HG02870 (cell line): ENCODE measurements at regions not wholly inside any gene's neighbourhood (a gene's known extent, or its start where the extent isn't known, plus 50 kb on each side); places are given as distances from the start of the nearest gene placed in this dataset.

Source experiments
- ATAC-seq: cut with Tn5 transposase; IDR thresholded peaks from one replicate; pipeline ENCODE4 v1.9.1; 2021; ENCODE audit warnings: mild to moderate bottlenecking, moderate library complexity; ENCODE audit not compliant: unreplicated experiment

DNA sequence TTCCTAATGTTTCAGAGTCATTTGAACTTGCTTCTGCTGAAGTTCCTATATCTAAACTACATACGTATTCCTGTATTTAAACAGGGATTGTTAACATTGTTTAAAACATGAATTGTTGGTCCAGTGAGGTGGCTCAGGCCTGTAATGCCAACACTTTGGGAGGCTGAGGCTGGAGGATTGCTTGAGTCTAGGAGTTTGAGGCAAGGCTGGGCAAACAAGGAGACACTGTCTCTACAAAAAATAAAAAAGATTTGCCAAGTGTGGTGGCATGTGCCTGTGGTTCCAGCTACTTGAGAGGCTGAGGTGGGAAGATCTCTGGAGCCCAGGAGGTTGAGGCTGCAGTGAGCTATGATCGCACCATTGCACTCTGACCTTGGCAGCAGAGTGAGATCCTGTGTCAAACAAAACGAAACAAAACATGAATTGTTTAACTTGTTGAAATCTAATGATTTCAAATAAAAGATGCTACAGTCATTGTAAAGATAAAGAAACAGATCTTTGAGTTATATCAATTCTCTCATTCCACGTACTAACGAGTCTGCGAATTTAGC, 809.4 kb downstream of the TYW1 start:
- no peak for ATAC-seq

DNA sequence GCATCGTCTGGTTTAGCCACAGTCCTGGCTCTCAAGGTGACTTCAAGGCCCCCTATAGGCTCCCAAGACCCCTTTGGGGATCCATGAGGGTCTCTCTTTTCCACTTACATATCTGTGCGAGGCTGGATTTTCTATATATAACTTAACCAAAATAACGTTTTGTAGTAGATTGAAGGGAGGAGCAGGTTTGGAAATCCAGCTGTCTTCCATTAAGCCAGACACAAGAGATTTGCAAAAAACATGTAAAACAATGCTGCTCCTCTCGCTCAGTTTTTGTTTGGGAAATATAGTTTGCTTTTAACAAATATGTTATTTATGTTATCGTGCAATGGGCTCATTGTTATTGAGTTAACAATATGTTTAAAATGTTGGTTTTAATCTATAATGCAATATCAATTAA, 811.2 kb downstream of the TYW1 start:
- ATAC-seq, result no peak

DNA sequence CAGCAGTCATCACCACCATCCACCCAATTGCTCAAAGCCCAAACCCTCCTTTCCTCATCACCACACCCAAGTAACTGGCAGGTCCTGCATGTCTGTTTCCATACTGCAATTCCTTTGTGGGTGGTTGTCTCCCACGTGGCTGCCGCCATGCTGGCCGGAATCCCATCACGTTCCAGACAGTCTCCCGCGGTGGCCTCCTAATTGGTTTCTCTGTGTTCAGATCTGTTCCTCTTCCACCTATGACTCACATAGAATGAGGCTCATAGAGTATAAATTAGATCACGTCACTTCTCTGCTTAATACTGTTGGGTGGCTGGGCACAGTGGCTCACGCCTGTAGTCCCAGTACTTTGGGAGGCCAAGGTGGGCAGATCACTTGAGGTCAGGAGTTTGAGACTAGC, 813.0 kb downstream of the TYW1 start:
- ATAC-seq, result no peak

DNA sequence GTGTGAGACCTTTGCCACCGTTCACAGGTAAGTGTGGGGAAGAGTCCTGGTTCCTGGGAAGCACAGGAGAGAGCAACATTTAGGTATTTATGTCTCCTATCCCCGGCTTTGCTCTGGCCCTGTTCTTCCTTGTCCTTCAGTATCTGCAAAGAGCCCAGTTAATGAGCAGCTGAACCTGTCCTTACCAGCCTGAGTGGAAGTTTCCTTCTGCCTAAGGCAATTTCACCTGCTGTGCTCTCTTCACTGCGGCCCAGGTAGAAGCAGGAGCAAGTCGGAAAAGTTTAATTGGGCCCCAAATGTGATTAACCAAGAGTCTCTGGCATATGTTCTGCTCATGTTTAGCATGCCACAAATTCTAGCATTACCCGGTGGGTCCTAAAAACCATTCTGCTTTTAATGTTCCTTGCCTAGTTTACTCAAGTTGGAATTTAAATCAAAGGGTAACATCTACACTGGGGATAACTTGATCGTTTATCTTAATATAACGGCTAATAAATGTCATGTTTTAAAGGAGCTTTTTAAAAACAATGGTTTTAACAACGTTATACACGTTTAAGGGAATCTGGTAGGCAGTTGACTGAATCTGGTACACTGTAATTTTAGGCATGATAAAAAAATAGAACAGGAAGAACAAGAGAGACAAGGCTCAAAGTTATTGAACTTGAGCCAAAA, 817.1 kb downstream of the TYW1 start:
- no peak for ATAC-seq

DNA sequence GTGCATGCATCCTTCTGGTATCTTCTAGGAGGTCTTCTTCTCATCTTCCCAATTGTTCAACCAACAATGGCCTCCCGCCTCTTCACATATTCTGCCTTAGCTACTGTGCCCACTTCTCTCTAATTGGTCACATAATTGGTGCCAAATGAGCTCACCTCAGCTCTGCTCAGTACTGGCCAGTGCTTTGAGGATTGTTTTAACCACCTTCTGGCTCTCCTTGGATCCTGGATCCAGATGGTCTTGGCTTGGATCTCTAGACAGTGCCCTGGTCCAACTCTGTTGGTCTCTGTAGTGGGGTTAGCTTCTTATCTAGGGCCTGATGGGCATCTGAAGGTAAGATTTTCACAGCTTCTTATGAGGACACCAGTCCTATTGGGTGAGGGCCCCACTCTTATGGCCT, 820.8 kb downstream of the TYW1 start:
- no peak for ATAC-seq

DNA sequence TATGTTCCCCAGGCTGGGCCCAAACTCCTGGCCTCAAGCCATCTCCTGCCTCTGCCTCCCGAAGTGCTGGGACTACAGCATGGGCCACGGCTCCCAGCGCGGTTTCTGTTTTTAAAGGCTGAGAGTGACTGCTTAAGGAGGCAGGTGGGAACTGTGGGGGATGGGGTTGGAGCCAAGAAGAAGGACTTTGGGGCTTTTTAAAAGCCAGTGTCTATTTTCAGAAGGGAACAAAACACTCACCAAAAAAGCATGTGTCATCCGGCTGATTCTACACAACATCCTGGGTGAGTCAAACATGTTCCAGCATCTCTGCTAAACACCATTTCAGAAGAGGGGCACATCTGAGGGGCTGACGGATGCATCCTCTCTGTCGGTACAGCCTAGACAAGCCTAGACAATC, 824.5 kb downstream of the TYW1 start:
- no peak for ATAC-seq

DNA sequence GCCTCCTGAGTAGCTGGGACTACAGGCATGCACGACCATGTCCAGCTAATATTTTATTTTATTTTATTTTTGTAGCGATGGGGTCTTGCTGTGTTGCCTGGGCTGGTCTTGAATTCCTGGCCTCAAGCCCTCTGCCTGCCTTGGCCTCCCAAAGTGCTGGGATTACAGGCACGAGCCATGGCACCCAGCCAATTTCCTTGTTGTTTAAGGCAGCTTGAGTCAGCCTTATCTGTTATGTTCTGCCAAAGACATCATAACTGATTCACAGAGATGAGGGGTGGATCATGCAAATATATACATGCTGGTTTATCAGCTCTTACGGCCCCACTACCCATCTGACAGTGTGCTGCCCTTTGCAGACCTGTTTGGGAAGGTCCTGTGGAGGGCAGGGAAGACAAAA, 826.7 kb downstream of the TYW1 start:
- no peak for ATAC-seq

DNA sequence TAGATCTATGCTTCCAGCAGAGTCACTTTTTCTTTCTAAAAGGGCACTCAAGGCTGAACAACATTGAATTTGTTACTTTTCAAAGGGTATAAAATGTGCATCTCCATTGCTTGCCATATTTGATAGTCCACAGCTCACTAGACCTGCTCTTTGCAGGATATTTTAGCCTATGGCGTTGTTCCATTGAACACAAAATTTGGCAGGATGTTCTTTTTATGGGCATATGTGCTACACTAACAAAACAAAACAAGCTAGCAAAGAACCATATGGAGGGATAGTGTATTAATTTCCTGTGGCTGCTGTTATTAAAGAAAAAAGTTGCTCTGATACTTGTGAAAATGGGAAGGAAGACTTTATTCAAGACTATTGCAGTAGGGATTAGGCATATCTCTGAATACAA, 828.7 kb downstream of the TYW1 start:
- ATAC-seq, result no peak

DNA sequence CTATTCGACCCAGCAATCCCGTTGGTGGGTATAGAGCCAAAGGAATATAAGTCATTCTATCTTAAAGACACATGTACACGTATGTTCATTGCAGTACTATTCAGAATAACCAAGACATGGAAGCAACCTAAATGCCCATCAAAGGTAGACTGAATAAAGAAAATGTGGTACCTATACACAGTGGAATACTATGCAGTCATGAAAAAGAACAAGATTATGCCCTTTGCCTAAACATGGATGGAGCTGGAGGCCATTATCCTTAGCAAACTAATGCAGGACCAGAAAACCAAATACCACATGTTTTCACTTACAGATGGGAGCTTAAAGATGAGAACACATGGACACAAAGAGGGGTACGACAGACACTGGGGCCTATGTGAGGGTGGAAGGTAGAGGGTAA, 845.3 kb downstream of the TYW1 start:
- ATAC-seq, result no peak

DNA sequence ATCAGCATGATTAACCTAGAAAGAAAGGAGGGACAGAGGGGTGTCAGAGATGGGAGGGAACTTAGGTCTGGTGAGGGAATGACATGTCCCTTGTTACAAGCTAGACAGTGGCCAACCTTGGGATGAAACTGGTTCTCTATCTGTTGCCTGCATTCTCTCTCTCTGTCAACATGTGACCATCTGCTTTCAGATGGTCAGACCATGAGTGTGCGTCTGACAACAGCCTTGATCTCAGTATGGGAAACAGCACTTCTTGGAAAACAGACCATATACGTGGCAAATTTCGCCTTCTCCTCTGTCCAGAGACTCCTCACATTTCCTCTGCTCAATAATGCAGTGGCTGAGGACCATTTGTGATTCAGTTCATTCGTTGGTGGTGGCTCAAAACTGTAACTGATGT, 845.9 kb downstream of the TYW1 start:
- ATAC-seq, result no peak

DNA sequence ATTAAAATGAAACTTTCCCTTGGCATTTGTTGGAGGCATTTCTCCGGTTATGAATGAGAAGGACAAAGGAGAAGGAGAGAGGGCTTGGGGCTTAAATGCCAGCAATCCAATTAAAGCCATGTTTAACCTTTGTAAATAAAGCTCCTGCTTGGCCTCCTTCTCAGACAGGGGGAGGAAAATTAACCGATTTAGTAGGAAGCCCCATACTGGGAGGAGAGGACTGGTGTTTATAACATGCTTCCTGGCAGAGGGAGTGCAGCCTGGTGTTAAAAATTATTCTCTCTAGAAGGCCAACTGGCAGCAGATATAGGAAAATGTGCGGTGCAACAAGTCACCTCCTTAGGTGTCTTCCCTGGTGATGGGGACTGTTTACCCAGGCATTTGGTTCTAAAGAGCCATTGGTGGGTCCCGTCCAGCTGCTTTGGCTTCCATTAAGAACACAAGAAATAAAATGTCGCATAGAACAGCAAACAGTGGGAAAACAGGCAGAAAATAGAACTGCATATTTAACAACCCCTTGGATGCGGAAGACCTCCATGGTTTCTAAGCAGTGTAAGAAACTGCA, 846.5 kb downstream of the TYW1 start:
- ATAC-seq, result no peak

DNA sequence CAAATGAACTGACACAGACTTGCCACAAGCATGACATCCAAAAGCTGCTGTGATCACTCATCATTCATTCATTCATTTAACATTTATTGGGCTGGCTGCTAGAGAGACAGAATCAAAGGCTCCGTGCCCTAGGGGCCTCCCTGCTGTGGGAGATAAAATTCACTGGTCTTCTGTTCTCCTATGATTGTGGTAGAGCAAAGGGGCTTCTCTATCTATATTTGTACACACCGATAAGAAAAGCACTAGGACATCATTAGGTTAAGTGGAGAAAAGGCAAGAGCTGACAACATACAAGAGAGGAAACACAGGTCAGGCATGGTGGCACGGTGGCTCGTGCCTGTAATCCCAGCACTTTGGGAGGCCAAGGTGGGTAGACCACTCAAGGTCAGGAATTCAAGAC, 847.0 kb downstream of the TYW1 start:
- no peak for ATAC-seq

DNA sequence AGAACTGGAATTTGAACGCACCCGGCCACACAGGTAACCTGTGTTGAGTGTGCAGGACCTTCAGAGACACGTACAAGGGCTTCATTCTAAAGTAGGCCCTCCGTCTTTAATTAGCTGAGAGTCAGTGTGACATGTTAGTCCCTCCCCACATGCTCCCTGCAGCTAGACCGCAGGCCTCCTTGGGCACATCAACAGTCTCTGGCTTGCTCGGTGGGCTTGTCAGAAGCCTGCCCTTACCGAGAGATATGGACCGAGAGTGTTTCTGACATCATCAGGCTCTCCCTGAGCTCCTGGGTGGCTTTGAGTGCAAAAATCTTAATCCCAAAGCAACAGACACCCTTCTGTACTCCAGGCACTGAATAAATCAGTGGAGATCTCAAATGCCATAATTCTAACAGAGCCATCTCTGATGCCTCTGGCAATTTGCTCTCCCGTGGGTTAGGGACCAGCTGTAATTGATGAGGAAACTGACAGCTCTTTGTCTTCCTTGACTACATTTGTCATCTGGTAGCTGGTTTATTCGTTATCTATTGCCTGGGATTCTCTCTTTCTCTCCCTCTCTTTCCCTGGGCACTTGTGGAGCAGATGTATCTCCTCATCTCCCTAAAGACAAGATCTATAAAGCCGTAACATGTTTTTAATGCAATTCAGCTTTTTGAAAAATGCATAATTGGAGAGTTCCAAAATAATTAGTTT, 850.6 kb downstream of the TYW1 start:
- ATAC-seq, result no peak

DNA sequence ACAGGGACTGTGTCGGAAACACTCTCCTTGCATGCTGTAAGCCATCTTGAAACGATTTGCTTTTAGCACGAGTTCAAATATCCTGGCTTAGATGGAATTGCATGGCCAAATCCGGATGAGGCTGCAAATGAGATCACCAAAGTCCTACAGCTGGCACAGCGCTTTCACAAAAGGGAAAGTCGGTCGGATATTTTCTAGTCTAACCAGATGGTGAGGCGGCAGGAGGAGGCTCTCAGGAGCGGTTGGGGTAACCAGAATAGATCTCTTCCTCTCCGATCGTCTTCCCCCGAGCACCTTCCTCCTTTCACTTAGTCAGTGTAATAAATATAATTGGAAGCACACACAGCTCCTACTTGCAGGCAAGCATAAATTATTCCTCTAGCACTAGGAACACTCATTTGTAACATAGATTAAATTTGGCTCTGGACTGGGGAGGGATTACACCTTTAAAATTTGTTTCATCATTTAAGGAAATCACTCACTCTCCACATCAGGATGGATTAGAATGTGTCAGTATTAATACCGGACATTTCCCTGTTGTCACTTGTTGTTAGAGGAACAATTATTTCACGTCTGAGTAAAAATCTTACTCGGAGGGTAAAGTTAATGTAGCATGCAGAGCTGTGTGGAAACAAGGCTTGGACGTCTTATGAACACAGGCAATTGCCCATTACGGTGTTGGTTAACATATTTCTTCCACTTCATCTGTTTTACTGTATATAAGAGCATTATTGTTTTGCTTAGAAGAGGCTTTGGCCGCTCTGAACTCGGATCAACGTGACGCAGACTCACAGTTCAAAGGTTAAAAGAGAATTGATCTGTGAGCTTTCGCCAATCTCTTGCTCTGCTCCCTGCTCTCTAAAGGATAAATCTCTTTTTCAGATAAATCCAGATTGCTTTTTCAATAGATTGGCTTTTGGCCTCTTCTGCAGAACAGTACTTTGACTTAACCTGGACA, 857.9 kb downstream of the TYW1 start:
- no peak for ATAC-seq

DNA sequence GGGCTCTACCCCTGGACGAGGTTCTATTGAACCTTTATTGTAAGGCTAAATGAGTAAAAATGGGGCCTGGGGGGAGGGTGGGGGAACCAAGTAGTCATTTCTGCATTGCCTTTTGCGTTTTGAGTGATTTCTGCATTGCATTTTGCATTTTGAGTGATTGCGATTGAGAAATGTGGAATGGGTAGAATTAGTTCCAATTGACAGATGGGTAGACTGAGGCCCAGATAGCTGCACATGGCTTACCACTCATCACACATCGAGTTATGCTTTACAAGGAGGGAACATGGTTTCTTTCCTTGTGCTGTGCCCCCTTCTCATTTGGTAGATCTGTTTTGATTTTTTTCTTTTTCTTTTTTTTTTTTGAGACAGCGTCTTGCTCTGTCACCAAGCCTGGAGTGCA, 858.7 kb downstream of the TYW1 start:
- no peak for ATAC-seq

DNA sequence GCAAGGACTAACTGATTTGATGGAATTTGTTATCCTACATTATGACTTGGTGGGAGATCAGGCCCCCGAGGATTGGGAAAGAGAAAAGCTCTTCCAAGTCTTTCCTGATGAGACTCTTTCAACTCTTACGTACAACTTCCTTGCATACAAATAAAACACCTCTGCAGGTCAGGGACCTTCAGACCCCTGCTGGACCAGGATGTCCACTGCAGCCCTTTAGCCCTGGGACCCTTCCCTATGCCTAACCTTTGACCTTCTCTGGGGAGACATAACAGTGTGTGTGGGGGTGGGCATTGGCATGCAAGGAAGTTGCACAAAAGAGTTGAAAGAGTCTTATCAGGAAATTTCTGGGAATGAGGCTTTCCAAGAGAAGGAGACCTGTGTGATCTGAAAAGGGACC, 859.4 kb downstream of the TYW1 start:
- ATAC-seq, result no peak

DNA sequence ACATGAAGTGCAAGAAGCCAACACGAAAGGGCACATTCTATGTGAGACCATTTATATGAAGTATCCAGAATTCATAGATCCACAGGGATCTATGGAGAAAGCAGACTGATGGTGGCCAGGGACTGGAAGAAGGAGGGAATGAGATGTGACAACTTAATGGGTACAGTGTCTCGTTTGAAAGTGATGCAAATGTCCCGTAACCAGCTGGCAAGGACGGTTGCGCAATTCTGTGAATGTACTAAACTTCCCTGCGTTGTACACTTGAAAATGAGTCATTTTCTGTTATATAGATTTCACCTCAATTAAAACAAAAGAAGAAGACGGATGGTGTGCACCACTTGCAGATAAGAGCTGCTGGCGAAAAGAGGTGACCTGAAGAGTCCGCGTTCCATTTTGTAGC, 861.1 kb downstream of the TYW1 start:
- ATAC-seq, result no peak

DNA sequence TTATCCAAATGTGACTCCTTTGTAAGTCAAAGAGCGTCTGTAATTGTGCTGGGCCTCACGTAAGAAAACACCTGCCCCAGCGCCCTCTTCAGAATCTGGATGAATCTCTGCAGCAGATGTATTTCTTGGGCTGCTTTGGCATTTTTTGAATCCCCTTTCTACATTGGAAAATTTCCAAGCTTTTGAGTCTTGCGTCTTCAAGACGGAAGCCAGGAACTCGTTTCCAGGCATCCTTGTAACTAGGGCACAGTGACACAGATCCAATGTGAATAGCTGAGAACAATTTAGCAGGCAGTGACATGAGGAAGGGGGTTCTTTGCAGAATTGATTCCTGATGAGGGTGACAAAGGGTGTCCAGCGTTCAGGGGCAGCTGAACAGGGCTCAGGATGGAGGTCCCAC, 862.3 kb downstream of the TYW1 start:
- no peak for ATAC-seq

DNA sequence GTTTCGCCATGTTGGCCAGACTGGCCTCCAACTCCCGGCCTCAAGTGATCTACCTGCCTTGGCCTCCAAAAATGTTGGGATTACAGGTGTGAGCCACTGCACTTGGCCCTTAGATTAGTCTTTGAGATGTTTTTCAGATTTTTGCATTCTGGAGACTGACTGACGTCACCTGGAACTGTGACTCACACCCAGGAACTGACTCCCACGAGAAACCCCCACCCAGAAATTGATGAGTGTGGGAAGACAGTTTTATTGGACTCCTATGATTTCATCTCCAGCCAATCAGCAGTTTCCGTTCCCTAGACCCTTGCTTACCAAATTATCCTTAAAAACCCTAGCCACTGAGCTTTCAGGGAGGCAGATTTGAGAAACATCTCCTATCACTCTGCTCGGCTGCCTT, 867.3 kb downstream of the TYW1 start:
- no peak for ATAC-seq

DNA sequence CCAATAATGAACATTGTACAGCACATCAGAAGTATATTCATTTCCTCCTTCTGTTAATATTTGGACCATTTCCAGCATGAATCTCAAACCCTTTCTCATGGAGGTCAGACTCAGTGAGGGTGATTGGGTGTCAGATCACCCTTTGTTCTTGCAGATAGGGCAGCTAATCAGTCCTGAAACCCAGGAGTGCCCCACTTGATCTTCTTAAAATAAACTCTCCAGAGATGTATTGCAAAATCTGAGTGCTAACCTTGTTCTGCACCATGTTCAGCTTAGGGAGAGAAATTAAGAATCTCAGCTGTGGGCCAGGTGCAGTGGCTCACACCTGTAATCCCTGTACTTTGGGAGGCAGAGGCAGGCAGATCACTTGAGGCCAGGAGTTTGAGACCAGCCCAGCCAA, 869.4 kb downstream of the TYW1 start:
- no peak for ATAC-seq

DNA sequence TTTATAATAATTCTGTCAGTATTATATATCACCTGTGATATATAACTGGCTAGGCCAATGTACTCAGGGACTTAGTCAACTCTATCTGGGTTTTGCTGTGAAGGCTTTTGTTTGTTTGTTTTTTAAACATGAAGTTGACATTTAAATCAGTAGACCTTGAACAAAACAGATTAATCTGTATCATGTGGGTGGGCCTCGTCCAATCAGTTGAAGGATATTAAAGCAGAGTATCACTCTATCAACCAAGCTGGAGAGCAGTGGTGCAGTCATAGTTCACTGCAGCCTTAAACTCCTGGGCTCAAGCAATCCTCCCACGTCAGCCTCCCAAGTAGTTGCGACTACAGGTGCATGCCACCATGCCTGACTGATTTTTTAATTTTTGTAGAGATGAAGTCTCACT, 870.2 kb downstream of the TYW1 start:
- no peak for ATAC-seq
